Ishikawa (cell line): ENCODE measurements at regions not wholly inside any gene's neighbourhood (a gene's known extent, or its start where the extent isn't known, plus 50 kb on each side); places are given as distances from the start of the nearest gene placed in this dataset.

ENCODE experiments used
- CEBPB ChIP-seq: IDR thresholded peaks from 2 replicates; pipeline ENCODE4 v1.6.1; 2012
- CREB1 ChIP-seq: IDR thresholded peaks from 2 replicates; pipeline ENCODE4 v1.6.1; 2012; ENCODE audit warnings: low read depth
- EGR1 ChIP-seq: IDR thresholded peaks from 2 replicates; pipeline ENCODE4 v1.6.1; 2012
- EP300 ChIP-seq: IDR thresholded peaks from 2 replicates; pipeline ENCODE4 v1.6.1; 2012; ENCODE audit warnings: borderline replicate concordance
- FOXM1 ChIP-seq: IDR thresholded peaks from 2 replicates; pipeline ENCODE4 v1.6.1; 2012; ENCODE audit warnings: low read depth, borderline replicate concordance
- MAX ChIP-seq: IDR thresholded peaks from 2 replicates; pipeline ENCODE4 v1.6.1; 2012
- NFIC ChIP-seq: IDR thresholded peaks from 2 replicates; pipeline ENCODE4 v1.6.1; 2012
- RAD21 ChIP-seq: IDR thresholded peaks from 2 replicates; pipeline ENCODE4 v1.6.1; 2012; ENCODE audit warnings: low read depth
- REST ChIP-seq: IDR thresholded peaks from 2 replicates; pipeline ENCODE4 v1.6.1; 2012; ENCODE audit warnings: low read depth, mild to moderate bottlenecking
- TAF1 ChIP-seq: IDR thresholded peaks from 2 replicates; pipeline ENCODE4 v1.6.1; 2012; ENCODE audit warnings: low read depth, mild to moderate bottlenecking
- TCF12 ChIP-seq: IDR thresholded peaks from 2 replicates; pipeline ENCODE4 v1.6.1; 2012; ENCODE audit warnings: low read depth
- TEAD4 ChIP-seq: IDR thresholded peaks from 2 replicates; pipeline ENCODE4 v1.6.1; 2012
- USF1 ChIP-seq: IDR thresholded peaks from 2 replicates; pipeline ENCODE4 v1.6.1; 2012
- YY1 ChIP-seq: IDR thresholded peaks from 2 replicates; pipeline ENCODE4 v1.6.1; 2012; ENCODE audit warnings: low read depth
- ZBTB7A ChIP-seq: IDR thresholded peaks from 2 replicates; pipeline ENCODE4 v1.6.1; 2012; ENCODE audit warnings: low read depth

- TF ChIP-seq ZBTB7A (no peak), USF1 (no peak)
Measured at GRCh38 chr9:74117151-74117550, 380.0 kb upstream of the RORB start.

GRCh38 chr9:74117731-74118130 is 379.4 kb upstream of the RORB start:
- TF ChIP-seq TCF12 (no peak), CREB1 (no peak), TEAD4 (no peak), ZBTB7A (no peak), TAF1 (no peak), NFIC (no peak), FOXM1 (no peak)

GRCh38 chr9:74120061-74120460 is 377.1 kb upstream of the RORB start:
- TF ChIP-seq RAD21, result no peak
- TF ChIP-seq TEAD4, result no peak
- no peak for TF ChIP-seq EGR1
- TF ChIP-seq FOXM1, result no peak
- TF ChIP-seq CREB1, result no peak
- TF ChIP-seq NFIC, result no peak
- TF ChIP-seq YY1, result no peak
- TF ChIP-seq TCF12, result no peak
- TF ChIP-seq CEBPB, result no peak
- TF ChIP-seq ZBTB7A, result no peak
- TF ChIP-seq REST, result no peak
- no peak for TF ChIP-seq EP300
- TF ChIP-seq TAF1, result no peak
- no peak for TF ChIP-seq MAX
- no peak for TF ChIP-seq USF1

GRCh38 chr9:74120470-74120869 is 376.7 kb upstream of the RORB start:
- no peak for TF ChIP-seq YY1
- no peak for TF ChIP-seq NFIC
- no peak for TF ChIP-seq TAF1
- no peak for TF ChIP-seq ZBTB7A
- TF ChIP-seq REST, result no peak
- no peak for TF ChIP-seq CEBPB
- TF ChIP-seq MAX, result no peak
- TF ChIP-seq EP300, result no peak
- TF ChIP-seq RAD21, result no peak
- TF ChIP-seq USF1, result no peak
- TF ChIP-seq CREB1, result no peak
- no peak for TF ChIP-seq EGR1
- no peak for TF ChIP-seq TEAD4
- TF ChIP-seq FOXM1, result no peak
- TF ChIP-seq TCF12, result no peak

- TF ChIP-seq TAF1 (no peak), CREB1 (no peak), EP300 (no peak), MAX (no peak), TCF12 (no peak), FOXM1 (no peak), YY1 (no peak), CEBPB (no peak), TEAD4 (no peak), REST (no peak), NFIC (no peak), USF1 (no peak), RAD21 (no peak), ZBTB7A (no peak), EGR1 (no peak)
Measured at GRCh38 chr9:74122216-74122615, 374.9 kb upstream of the RORB start.
